Ascending aorta (tissue), 2 donors: ENCODE measurements at regions not wholly inside any gene's neighbourhood (a gene's known extent, or its start where the extent isn't known, plus 50 kb on each side); places are given as distances from the start of the nearest gene placed in this dataset.

ENCODE experiments used
- DNase-seq, 2 donors: peaks; one replicate each; pipeline ENCODE4 v3.0.0-alpha.2; 2019; ENCODE audit warnings: low spot score in 2 of 2
- H3K27ac ChIP-seq, 2 donors: fragments of 200-600 bp; sonication (generic); one replicate each; pipeline ENCODE4 v1.5.1; 2016 to 2017; ENCODE audit warnings: mild to moderate bottlenecking in 1 of 2
- H3K27me3 ChIP-seq: fragments of 200-600 bp; sonication (generic); one replicate; pipeline ENCODE4 v1.5.1; 2017
- H3K36me3 ChIP-seq, 2 donors: fragments of 200-600 bp; sonication (generic); one replicate each; pipeline ENCODE4 v1.5.1; 2016
- H3K4me1 ChIP-seq, 2 donors: fragments of 200-600 bp; sonication (generic); one replicate each; pipeline ENCODE4 v1.5.1; 2016 to 2017; ENCODE audit warnings: mild to moderate bottlenecking in 1 of 2
- H3K4me3 ChIP-seq, 2 donors: fragments of 200-600 bp; sonication (generic); one replicate each; pipeline ENCODE4 v1.5.1; 2016 to 2017; ENCODE audit warnings: mild to moderate bottlenecking in 1 of 2
- H3K9me3 ChIP-seq, 2 donors: fragments of 200-600 bp; sonication (generic); one replicate each; pipeline ENCODE4 v1.5.1; 2016
- intact Hi-C: fragments of 100-400 bp; cut with DNase I; formaldehyde crosslinking; loops from one replicate; pipeline ENCODE4 v1.15.1; 2023
- TF ChIP-seq, protein P1 (sequence below), 3 experiments: fragments of 200-600 bp in 2 of 3; fragments of 450-650 bp in 1 of 3; sonication (generic) in 2 of 3; IDR thresholded peaks; one replicate each; pipeline ENCODE4 v1.5.1; 2016 to 2019; ENCODE audit warnings: antibody characterized with exemption in 3 of 3, mild to moderate bottlenecking in 1 of 3, moderate library complexity in 1 of 3

DNA sequence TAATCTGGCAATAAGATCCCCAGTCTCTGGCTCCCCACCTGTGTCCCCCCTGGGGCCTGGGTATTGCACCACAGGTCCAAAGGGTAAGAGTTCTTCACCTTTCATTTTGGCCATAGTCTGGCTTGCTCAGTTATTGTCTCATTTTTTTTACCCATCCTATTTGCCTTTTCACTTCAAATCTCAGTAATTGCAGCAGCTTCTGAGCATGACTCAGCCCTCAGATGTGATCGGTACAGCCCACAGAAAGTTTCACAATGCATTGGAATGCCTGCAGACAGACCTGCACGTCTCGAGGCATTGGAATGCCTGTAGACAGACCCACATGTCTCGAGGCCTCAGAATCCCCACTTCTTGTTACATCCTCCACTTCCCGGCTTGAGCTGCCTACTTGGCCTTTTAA lies 173.6 kb downstream of the NUFIP1 start:
- H3K4me1 ChIP-seq = peaks cover 0 to 28% of the 10 kb centered on the region in 2 donors
- H3K27me3 ChIP-seq = no peaks in the 10 kb centered on the region
- intact Hi-C loops = no loop called here
- no peaks in the 10 kb centered on the region for H3K36me3 ChIP-seq
- H3K9me3 ChIP-seq = no peaks in the 10 kb centered on the region
- TF ChIP-seq, protein P1, sequence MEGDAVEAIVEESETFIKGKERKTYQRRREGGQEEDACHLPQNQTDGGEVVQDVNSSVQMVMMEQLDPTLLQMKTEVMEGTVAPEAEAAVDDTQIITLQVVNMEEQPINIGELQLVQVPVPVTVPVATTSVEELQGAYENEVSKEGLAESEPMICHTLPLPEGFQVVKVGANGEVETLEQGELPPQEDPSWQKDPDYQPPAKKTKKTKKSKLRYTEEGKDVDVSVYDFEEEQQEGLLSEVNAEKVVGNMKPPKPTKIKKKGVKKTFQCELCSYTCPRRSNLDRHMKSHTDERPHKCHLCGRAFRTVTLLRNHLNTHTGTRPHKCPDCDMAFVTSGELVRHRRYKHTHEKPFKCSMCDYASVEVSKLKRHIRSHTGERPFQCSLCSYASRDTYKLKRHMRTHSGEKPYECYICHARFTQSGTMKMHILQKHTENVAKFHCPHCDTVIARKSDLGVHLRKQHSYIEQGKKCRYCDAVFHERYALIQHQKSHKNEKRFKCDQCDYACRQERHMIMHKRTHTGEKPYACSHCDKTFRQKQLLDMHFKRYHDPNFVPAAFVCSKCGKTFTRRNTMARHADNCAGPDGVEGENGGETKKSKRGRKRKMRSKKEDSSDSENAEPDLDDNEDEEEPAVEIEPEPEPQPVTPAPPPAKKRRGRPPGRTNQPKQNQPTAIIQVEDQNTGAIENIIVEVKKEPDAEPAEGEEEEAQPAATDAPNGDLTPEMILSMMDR (IDR thresholded peaks at IDR 0.05) = no peak
- no peak overlapping the region for H3K27ac ChIP-seq
- DNase-seq = peak in 1 of 2 donors; percentile 67
- no peak overlapping the region for H3K4me3 ChIP-seq

DNA sequence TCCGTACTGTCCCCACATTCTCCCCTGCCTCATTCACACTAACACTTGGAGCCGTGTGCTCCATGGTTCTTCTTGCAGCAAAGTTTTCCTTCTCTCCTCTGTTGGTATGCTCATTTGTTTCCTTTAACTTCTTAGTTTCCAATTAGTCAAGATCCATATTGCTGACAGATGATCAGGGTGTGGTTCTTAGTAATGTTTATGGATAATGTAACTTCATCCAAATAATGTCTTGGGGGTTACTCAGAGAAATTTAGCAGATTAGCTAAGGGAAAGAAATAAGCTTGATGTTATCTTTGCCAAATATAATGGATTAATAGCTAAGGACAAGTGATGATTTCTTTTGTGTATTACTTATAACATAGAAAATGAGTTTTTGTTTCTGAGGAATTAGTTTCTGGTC lies 174.4 kb downstream of the NUFIP1 start:
- Histone ChIP-seq H3K36me3 (no peaks in the 10 kb centered on the region), H3K4me3 (no peak overlapping the region), H3K27ac (no peak overlapping the region), H3K9me3 (no peaks in the 10 kb centered on the region), H3K4me1 (peaks cover 0 to 35% of the 10 kb centered on the region in 2 donors), H3K27me3 (no peaks in the 10 kb centered on the region)
- intact Hi-C loops = loop anchor here (5.0 kb wide), 2 partner anchors 93 to 238 kb away; partner anchors contain the start of gene TSC22D1
- TF ChIP-seq, protein P1 (IDR thresholded peaks at IDR 0.05) = no peak
- no peak for DNase-seq

DNA sequence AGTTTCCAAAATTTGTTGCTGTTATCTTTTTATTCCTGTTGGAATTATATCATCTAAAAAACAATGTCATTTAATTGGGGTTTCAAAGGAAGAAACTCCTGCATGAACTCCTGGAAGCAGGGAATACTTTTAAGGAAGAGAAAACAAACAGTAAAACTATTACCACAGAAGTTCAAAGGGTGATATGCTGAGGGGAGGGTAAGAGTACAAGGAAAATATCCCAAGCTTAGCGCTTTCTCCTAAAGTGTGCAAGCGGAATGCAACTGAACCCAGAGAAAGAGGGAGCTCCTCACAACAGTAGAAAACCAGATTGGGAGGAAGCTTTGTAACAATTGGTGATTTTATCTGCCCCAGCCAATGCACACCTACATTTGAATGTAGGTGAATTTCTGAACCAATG lies 175.1 kb downstream of the NUFIP1 start:
- Histone ChIP-seq H3K9me3 (no peaks in the 10 kb centered on the region), H3K27me3 (no peaks in the 10 kb centered on the region), H3K36me3 (no peaks in the 10 kb centered on the region), H3K4me1 (peaks cover 0 to 35% of the 10 kb centered on the region in 2 donors), H3K4me3 (no peak overlapping the region), H3K27ac (peak overlapping the region; percentile 40 to 51)
- no peak for DNase-seq
- intact Hi-C loops = loop anchor here (5.0 kb wide), 2 partner anchors 92 to 237 kb away; partner anchors contain the start of gene TSC22D1
- TF ChIP-seq, protein P1 (IDR thresholded peaks at IDR 0.05) = no peak

DNA sequence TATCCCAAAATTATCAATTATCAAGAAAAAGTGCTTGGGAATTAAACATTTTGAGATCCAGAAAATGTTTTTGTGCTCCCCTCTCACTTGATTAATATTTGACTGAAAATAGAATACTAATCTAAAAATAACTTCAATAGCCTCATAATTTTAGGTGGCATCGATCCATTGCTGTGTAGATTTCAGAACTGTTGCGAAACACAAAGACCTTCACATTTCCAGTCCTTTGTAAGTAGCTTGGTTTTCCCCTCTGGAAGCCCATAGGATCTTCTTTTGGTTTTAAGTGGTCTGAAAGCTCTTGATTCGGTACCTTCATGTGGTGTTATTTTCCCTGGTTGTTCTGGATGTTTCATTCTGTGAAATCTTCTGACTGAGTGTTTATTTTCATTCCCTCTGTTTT lies 176.5 kb downstream of the NUFIP1 start:
- intact Hi-C loops = loop anchor here (5.0 kb wide), 2 partner anchors 91 to 236 kb away; partner anchors contain the start of gene TSC22D1
- Histone ChIP-seq H3K9me3 (no peaks in the 10 kb centered on the region), H3K27me3 (no peaks in the 10 kb centered on the region), H3K4me1 (peaks cover 0 to 35% of the 10 kb centered on the region in 2 donors), H3K36me3 (no peaks in the 10 kb centered on the region), H3K4me3 (no peak overlapping the region), H3K27ac (peak overlapping the region; percentile 40 to 51)
- DNase-seq = no peak
- TF ChIP-seq, protein P1 (IDR thresholded peaks at IDR 0.05) = no peak

DNA sequence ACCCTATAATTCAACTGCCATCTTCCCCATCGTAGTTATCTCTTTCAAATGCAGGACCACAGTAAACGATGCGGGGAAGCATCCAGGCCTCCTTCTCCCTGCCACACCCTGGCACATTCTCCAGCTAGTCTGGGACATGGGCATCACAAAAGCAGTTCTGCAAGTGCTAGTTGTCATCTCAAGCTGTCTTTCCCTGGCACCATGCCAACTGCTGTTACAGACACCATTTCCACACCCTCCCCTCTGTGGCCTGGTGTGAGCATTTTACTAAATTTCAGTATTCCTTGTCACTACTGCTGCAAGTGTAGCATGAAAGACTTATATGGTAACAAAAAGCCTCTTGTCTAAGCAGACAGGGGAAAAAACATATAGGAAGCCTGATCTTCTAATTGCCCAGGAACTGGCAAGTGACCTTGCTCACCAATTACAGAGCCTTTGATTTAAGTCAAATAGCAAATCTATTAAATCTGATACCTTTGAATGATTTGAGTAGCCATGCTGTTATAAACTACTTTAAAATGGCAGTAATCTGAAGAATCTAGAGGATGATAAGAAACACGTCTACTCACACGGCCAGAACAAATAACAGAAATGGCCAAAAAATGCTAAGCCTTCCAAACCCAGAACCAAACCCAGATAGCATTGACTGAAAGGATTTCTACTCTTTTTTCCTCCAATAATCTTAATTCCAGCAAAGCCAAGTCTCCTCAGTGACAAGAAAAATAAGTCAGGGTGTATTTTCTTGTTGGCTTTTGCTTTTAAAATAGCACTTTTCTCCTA lies 179.0 kb downstream of the NUFIP1 start:
- Histone ChIP-seq H3K36me3 (no peaks in the 10 kb centered on the region), H3K27ac (peak overlapping the region; percentile 4 to 57), H3K9me3 (no peaks in the 10 kb centered on the region), H3K4me3 (no peak overlapping the region), H3K27me3 (no peaks in the 10 kb centered on the region), H3K4me1 (peaks cover 3 to 28% of the 10 kb centered on the region in 2 donors)
- intact Hi-C loops = loop anchor here (5.0 kb wide), 2 partner anchors 88 to 233 kb away; partner anchors contain the start of gene TSC22D1
- peak in 1 of 2 donors; percentile 73 for DNase-seq
- TF ChIP-seq, protein P1 (IDR thresholded peaks at IDR 0.05) = no peak
